GM19025 (cell line): ENCODE measurements at regions not wholly inside any gene's neighbourhood (a gene's known extent, or its start where the extent isn't known, plus 50 kb on each side); places are given as distances from the start of the nearest gene placed in this dataset.
"Not testable (repeated sequence)": the region's sequence is repeated elsewhere in the genome, so short reads cannot be mapped to it uniquely, and the experiment has no call there.

ENCODE experiments used
- ATAC-seq: cut with Tn5 transposase; IDR thresholded peaks from one replicate; pipeline ENCODE4 v1.9.1; 2021; ENCODE audit warnings: mild to moderate bottlenecking, low read depth, moderate library complexity; ENCODE audit not compliant: unreplicated experiment

DNA sequence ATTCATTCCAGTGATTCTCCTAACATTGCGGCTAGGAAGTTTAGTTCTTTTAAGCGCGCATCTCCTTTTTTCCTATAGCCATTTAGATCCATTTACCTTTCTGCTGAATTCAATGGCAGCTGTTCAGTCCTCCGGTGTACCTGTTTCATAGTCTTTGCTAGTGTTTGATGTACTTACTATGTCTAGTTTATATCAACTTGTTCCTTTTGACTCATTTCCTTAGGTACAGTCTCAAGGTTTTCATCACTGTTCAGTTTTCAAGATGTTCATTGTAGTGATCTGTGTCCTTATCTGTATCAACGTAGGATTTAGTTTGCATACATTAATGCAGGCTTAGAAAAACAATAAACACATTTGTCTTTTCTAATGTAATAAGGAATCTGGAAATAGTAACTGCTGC lies 59.0 kb upstream of the MBNL1 start:
- no peak for ATAC-seq

GRCh38 chr3:152210697-152211096 lies 58.0 kb upstream of the MBNL1 start:
- no peak for ATAC-seq

DNA sequence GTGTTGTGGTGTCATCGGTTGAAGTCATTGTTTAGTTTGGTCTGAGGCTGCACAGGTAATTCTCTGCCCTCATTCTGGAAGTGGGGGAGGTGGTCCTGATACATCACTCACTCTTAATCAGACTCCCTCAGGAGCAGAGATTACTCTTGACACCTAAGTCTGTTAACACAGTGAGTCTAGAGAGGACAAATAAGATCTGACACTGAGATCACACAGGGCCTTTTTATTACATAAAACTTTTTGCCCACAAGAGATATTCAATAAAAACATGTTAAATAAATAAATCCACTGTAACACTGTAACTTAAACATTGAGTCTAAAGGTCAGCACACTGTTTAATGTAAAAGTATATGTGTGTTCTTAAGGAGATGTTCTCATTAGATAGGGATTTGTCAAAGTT lies 57.1 kb upstream of the MBNL1 start:
- ATAC-seq, result no peak

- ATAC-seq, result no peak
Observed at GRCh38 chr3:152213203-152213602, 55.5 kb upstream of the MBNL1 start.

GRCh38 chr3:152213938-152214337 lies 54.8 kb upstream of the MBNL1 start:
- no peak for ATAC-seq

GRCh38 chr3:152216960-152217865 lies 51.5 kb upstream of the MBNL1 start:
- not testable (repeated sequence) for ATAC-seq

DNA sequence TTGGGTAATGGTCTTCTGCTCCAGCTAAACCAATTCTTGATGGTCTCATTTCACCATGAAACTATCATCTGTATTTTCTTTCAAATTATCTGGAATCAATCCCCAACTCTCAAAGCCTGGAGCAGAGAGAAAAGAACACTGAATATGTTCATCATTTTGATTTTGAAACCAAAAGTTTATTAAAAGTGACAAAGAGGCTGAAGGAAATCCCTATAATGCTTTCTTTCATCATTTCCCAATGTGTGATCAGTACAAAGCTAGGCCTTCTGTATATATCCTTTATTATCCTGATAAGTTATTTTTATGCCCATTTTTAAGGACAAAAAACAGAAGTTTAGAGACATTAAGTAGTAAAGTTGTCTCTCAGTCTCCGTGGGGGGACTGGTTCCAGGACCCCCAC lies 50.1 kb upstream of the MBNL1 start:
- ATAC-seq, result no peak
